DND-41 (cell line): ENCODE measurements at regions not wholly inside any gene's neighbourhood (a gene's known extent, or its start where the extent isn't known, plus 50 kb on each side); places are given as distances from the start of the nearest gene placed in this dataset.
"Not testable (repeated sequence)": the region's sequence is repeated elsewhere in the genome, so short reads cannot be mapped to it uniquely, and the experiment has no call there.

Experiments used
- ATAC-seq: fragments of 200-7000 bp; cut with Tn5 transposase; 3 replicates; pipeline ENCODE4 v1.9.1; 2021; ENCODE audit warnings: low read depth; ENCODE audit not compliant: insufficient read depth
- DNase-seq: peaks from one replicate; pipeline ENCODE4 v3.0.0-alpha.2; 2020
- H2AFZ ChIP-seq: 2 replicates; pipeline ENCODE4 v1.6.0; 2012; ENCODE audit warnings: low read depth, low read length
- H3K27ac ChIP-seq: 2 replicates; pipeline ENCODE4 v1.5.1; 2012; ENCODE audit warnings: low read length, inconsistent platforms
- H3K27me3 ChIP-seq: fragments of 200-600 bp; sonication (generic); 2 replicates; pipeline ENCODE4 v1.6.0; 2012; ENCODE audit warnings: low read length, mild to moderate bottlenecking, inconsistent platforms; ENCODE audit not compliant: insufficient read depth, poor library complexity
- H3K36me3 ChIP-seq: 2 replicates; pipeline ENCODE4 v1.5.1; 2012; ENCODE audit warnings: low read length, inconsistent platforms; ENCODE audit not compliant: insufficient read depth
- H3K4me1 ChIP-seq: 2 replicates; pipeline ENCODE4 v1.5.1; 2012; ENCODE audit warnings: mild to moderate bottlenecking, low read length; ENCODE audit not compliant: insufficient read depth
- H3K4me2 ChIP-seq: 2 replicates; pipeline ENCODE4 v1.6.0; 2012; ENCODE audit warnings: mild to moderate bottlenecking, moderate library complexity, low read length, inconsistent platforms; ENCODE audit not compliant: insufficient read depth
- H3K4me3 ChIP-seq, 2 experiments: fragments of 200-600 bp in 1 of 2; shearing (Covaris generic) in 1 of 2; 2 replicates each; pipeline ENCODE4 v1.5.1; 2012 to 2016; ENCODE audit warnings: inconsistent platforms in 2 of 2, low read length in 2 of 2, mild to moderate bottlenecking in 2 of 2, low read depth in 1 of 2, moderate library complexity in 1 of 2
- H3K79me2 ChIP-seq: 2 replicates; pipeline ENCODE4 v1.6.0; 2012; ENCODE audit warnings: low read length, inconsistent platforms; ENCODE audit not compliant: insufficient read depth
- H3K9ac ChIP-seq: 2 replicates; pipeline ENCODE4 v1.6.0; 2012; ENCODE audit warnings: low read depth, mild to moderate bottlenecking, inconsistent platforms, low read length, moderate library complexity
- H3K9me3 ChIP-seq: 2 replicates; pipeline ENCODE4 v1.5.1; 2012; ENCODE audit warnings: low read length, moderate library complexity, mild to moderate bottlenecking, inconsistent platforms; ENCODE audit not compliant: insufficient read depth, severe bottlenecking
- H4K20me1 ChIP-seq: 2 replicates; pipeline ENCODE4 v1.6.0; 2012; ENCODE audit warnings: low read length; ENCODE audit not compliant: insufficient read depth
- EZH2 ChIP-seq: IDR thresholded peaks from 3 replicates; pipeline ENCODE4 v1.6.1; 2012; ENCODE audit warnings: borderline replicate concordance, low read depth, mild to moderate bottlenecking, moderate library complexity, low read length, inconsistent platforms; ENCODE audit not compliant: severe bottlenecking
- TF ChIP-seq, protein P1 (sequence below): IDR thresholded peaks from 2 replicates; pipeline ENCODE4 v1.5.1; 2012; ENCODE audit warnings: borderline replicate concordance, low read length, moderate library complexity, mild to moderate bottlenecking; ENCODE audit not compliant: poor library complexity, severe bottlenecking; ENCODE audit errors: extremely low read depth

DNA sequence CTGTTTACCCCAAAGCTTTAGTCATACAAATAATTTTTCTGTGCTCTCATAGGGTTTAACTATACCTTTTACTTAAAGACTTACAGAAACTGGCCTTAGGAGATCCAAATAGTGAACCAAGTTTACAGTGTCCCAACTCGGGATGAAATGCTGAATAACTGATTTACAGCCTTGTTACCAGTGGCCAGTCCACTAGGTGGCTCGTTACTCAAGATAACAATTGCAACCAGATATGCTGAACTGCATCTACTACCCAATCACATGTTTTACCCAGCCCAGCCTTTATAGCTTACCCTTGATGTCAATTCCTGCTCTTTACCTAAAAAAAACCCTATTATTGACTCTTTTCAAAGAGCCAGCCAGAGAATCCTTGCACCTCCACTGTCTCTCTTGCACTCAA lies 1148.8 kb upstream of the ADGRL4 start:
- no peak overlapping the region for H3K27ac ChIP-seq
- H3K4me1 ChIP-seq = no peaks in the 10 kb centered on the region
- H3K9me3 ChIP-seq = no peaks in the 10 kb centered on the region
- no peak overlapping the region for H2AFZ ChIP-seq
- TF ChIP-seq EZH2 = no peak
- TF ChIP-seq, protein P1, sequence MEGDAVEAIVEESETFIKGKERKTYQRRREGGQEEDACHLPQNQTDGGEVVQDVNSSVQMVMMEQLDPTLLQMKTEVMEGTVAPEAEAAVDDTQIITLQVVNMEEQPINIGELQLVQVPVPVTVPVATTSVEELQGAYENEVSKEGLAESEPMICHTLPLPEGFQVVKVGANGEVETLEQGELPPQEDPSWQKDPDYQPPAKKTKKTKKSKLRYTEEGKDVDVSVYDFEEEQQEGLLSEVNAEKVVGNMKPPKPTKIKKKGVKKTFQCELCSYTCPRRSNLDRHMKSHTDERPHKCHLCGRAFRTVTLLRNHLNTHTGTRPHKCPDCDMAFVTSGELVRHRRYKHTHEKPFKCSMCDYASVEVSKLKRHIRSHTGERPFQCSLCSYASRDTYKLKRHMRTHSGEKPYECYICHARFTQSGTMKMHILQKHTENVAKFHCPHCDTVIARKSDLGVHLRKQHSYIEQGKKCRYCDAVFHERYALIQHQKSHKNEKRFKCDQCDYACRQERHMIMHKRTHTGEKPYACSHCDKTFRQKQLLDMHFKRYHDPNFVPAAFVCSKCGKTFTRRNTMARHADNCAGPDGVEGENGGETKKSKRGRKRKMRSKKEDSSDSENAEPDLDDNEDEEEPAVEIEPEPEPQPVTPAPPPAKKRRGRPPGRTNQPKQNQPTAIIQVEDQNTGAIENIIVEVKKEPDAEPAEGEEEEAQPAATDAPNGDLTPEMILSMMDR = no peak
- no peaks in the 10 kb centered on the region for H3K36me3 ChIP-seq
- no peak overlapping the region for H3K9ac ChIP-seq
- H3K79me2 ChIP-seq = no peaks in the 10 kb centered on the region
- H4K20me1 ChIP-seq = no peaks in the 10 kb centered on the region
- DNase-seq (no peak), ATAC-seq (no peak)
- H3K4me2 ChIP-seq = no peak overlapping the region
- H3K4me3 ChIP-seq = no peak overlapping the region
- no peaks in the 10 kb centered on the region for H3K27me3 ChIP-seq

DNA sequence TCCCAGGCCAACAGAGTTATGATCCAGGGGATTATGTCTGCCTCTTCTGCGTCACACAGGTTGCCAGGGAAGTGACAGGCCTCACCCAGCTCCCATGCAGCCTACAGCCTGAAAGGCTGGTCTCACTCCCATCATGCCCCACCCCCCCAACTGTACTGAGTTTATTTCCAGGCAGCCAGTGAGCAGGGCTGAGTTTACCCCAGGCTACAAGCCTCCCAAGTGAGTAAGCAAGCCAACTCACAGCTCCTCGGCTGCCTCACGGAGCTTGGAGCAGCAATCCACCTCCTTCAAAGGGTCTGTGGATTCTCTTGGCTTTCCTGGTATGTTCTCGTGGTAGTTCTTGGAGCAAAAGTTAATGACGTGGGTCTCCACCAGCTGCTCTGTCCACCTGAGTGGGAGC lies 1147.6 kb upstream of the ADGRL4 start:
- Histone ChIP-seq H3K4me3 (no peak overlapping the region), H3K27ac (no peak overlapping the region), H2AFZ (no peak overlapping the region), H3K9ac (no peak overlapping the region), H3K79me2 (no peaks in the 10 kb centered on the region), H4K20me1 (no peaks in the 10 kb centered on the region), H3K27me3 (no peaks in the 10 kb centered on the region), H3K4me2 (no peak overlapping the region), H3K4me1 (no peaks in the 10 kb centered on the region), H3K36me3 (no peaks in the 10 kb centered on the region), H3K9me3 (no peaks in the 10 kb centered on the region)
- ATAC-seq (no peak), DNase-seq (no peak)
- no peak for TF ChIP-seq EZH2
- TF ChIP-seq, protein P1 = no peak

DNA sequence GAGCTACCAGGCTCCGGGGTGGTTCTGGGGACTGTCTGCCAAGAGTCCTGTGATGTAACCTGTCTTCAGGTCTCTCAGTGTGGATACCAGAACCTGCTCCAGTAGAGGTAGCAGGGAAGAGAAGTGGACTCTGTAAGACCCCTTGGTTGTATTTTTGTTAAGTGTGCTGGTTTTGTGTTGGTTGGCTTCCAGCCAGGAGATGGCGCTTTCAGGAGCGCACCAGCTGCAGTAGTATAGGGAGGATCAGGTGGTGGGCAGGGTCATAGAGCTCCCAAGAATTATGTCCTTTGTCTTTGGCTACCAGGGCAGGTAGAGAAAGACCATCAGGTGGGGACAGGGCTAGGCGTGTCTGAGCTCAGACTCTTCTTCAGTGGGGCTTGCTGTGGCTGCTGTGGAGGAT lies 1147.2 kb upstream of the ADGRL4 start:
- Histone ChIP-seq H3K27ac (no peak overlapping the region), H3K4me1 (no peaks in the 10 kb centered on the region), H2AFZ (no peak overlapping the region), H3K79me2 (no peaks in the 10 kb centered on the region), H4K20me1 (no peaks in the 10 kb centered on the region), H3K9ac (no peak overlapping the region), H3K9me3 (no peaks in the 10 kb centered on the region), H3K27me3 (no peaks in the 10 kb centered on the region), H3K4me2 (no peak overlapping the region), H3K36me3 (no peaks in the 10 kb centered on the region), H3K4me3 (no peak overlapping the region)
- ATAC-seq = no peak
- TF ChIP-seq EZH2 = no peak
- TF ChIP-seq, protein P1 = no peak
- no peak for DNase-seq

DNA sequence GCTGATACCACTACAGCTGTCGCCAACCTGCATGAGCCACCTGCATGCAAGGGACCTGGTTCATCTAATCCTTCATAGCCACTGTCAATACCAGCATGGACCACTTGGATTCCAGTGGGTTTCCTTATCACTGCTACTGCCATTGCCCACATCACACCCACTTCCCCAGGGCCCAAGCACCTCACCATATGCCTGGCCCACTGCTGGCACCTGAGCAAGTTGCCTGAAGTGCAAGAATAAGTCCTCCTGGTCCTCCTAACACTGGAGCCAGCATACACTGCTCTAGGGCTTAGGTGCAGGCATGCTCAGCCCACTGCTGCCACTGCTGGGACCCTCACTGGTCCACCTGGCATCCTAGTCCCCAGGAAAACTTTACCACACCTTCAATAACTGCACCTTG lies 1136.8 kb upstream of the ADGRL4 start:
- Histone ChIP-seq H3K9me3 (peaks cover 7% of the 10 kb centered on the region), H3K4me1 (no peaks in the 10 kb centered on the region), H3K27ac (no peak overlapping the region), H3K4me3 (no peak overlapping the region), H2AFZ (no peak overlapping the region), H3K9ac (no peak overlapping the region), H3K4me2 (no peak overlapping the region), H3K27me3 (no peaks in the 10 kb centered on the region), H4K20me1 (no peaks in the 10 kb centered on the region), H3K36me3 (no peaks in the 10 kb centered on the region), H3K79me2 (no peaks in the 10 kb centered on the region)
- ATAC-seq (no peak), DNase-seq (no peak)
- TF ChIP-seq, protein P1 = no peak
- no peak for TF ChIP-seq EZH2

DNA sequence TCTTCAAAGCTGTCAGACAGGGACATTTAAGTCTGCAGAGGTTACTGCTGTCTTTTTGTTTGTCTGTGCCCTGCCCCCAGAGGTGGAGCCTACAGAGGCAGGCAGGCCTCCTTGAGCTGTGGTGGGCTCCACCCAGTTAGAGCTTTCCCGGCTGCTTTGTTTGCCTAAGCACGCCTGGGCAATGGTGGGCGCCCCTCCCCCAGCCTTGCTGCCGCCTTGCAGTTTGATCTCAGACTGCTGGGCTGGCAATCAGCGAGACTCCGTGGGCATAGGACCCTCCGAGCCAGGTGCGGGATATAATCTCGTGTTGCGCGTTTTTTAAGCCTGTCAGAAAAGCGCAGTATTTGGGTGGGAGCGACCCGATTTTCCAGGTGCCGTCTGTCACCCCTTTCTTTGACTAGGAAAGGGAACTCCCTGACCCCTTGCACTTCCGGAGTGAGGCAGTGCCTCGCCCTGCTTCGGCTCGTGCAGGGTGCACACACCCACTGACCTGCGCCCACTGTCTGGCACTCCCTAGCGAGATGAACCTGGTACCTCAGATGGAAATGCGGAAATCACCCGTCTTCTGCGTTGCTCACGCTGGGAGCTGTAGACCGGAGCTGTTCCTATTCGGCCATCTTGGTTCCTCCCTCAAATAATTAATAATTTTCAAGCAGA lies 1131.5 kb upstream of the ADGRL4 start:
- H3K27me3 ChIP-seq, ATAC-seq, H3K27ac ChIP-seq, H3K4me1 ChIP-seq, H2AFZ ChIP-seq, H3K4me3 ChIP-seq, DNase-seq, H3K36me3 ChIP-seq, H3K9ac ChIP-seq, H4K20me1 ChIP-seq, H3K4me2 ChIP-seq, H3K9me3 ChIP-seq, H3K79me2 ChIP-seq: not testable (repeated sequence)
